ENCODE measurements at regions not wholly inside any gene's neighbourhood (a gene's known extent, or its start where the extent isn't known, plus 50 kb on each side); places are given as distances from the start of the nearest gene placed in this dataset.

DNA sequence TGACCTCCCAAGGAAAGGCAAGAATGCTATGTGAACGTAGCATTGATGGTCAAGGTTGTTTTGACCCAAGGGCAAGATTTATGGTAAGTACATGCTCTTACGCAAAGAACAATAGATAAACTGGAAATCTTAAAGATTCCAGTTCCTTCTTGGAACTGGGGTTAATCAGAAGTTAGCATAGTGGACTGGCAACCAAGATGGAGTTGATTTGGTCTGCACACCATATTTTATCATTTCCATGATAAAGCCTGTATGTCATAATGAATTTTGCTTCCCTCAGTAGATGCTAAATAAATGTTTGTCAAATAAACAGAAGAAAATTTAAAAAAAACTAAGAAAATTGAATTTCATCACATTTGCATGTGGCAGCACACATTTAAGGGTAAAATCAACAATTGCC lies 242.4 kb upstream of the MEF2C start:
- H3K4me1 ChIP-seq, result no peaks in the 10 kb centered on the region
- DNase-seq (ENCODE audit: extremely low spot score in 2 of 2), result no peak
- H3K27me3 ChIP-seq, result no peaks in the 10 kb centered on the region
- intact Hi-C loops (cut with DNase I), result no loop called here
- TF ChIP-seq, protein P1, sequence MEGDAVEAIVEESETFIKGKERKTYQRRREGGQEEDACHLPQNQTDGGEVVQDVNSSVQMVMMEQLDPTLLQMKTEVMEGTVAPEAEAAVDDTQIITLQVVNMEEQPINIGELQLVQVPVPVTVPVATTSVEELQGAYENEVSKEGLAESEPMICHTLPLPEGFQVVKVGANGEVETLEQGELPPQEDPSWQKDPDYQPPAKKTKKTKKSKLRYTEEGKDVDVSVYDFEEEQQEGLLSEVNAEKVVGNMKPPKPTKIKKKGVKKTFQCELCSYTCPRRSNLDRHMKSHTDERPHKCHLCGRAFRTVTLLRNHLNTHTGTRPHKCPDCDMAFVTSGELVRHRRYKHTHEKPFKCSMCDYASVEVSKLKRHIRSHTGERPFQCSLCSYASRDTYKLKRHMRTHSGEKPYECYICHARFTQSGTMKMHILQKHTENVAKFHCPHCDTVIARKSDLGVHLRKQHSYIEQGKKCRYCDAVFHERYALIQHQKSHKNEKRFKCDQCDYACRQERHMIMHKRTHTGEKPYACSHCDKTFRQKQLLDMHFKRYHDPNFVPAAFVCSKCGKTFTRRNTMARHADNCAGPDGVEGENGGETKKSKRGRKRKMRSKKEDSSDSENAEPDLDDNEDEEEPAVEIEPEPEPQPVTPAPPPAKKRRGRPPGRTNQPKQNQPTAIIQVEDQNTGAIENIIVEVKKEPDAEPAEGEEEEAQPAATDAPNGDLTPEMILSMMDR (IDR thresholded peaks at IDR 0.05), result no peak
- TF ChIP-seq POLR2AphosphoS5 (IDR thresholded peaks at IDR 0.05; ENCODE audit: insufficient read depth in 1 of 2, low read depth in 1 of 2) (no peak), POLR2A (IDR thresholded peaks at IDR 0.05) (no peak)
- H3K4me3 ChIP-seq, result no peak overlapping the region
- H3K36me3 ChIP-seq, result no peaks in the 10 kb centered on the region
- H3K9me3 ChIP-seq, result no peaks in the 10 kb centered on the region
- no peak overlapping the region for H3K27ac ChIP-seq

DNA sequence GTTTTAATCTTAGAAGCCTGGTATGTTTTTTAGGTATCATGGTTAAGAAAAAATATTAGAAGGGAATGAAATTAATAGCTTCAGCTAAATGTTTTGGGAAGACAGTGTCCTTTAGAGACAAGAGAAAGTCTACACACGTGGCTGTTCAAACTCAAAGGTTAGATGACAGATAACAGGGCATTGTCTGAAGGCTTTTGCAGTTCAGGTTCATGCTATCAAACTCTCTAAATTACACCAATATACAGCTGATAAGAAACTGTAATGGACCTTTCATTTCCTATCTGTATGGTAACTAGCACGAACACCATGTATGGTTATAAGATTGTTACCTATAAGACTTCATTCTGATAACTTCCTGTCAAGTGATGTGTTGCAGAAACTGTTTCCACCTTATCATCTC lies 240.6 kb upstream of the MEF2C start:
- Histone ChIP-seq H3K27me3 (no peaks in the 10 kb centered on the region), H3K4me3 (no peak overlapping the region), H3K9me3 (no peaks in the 10 kb centered on the region), H3K36me3 (no peaks in the 10 kb centered on the region), H3K27ac (no peak overlapping the region), H3K4me1 (no peaks in the 10 kb centered on the region)
- TF ChIP-seq POLR2AphosphoS5 (IDR thresholded peaks at IDR 0.05; ENCODE audit: insufficient read depth in 1 of 2, low read depth in 1 of 2), result no peak
- TF ChIP-seq, protein P1 (IDR thresholded peaks at IDR 0.05), result no peak
- no peak for TF ChIP-seq POLR2A (IDR thresholded peaks at IDR 0.05)
- intact Hi-C loops (cut with DNase I), result no loop called here
- no peak for DNase-seq (ENCODE audit: extremely low spot score in 2 of 2)

DNA sequence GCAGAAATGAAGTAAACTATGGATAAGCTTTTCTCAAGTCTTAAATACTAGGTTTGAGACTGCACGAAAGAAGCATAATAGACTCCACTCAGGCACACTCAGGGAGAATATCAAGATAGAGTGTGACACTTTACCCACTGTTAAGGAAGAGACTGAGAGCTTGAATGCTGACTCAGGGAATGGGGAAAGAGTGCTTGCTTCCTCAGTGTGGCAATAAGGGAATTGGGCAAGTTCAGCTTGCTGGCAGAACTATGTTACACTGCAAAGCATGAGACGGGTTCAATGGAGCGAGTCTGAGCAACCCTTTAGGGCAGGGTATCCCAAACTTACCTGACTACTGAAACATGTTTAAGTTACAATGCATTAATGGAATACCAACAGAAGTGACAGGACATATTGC lies 237.7 kb upstream of the MEF2C start:
- intact Hi-C loops (cut with DNase I), result no loop called here
- no peak for DNase-seq (ENCODE audit: extremely low spot score in 2 of 2)

DNA sequence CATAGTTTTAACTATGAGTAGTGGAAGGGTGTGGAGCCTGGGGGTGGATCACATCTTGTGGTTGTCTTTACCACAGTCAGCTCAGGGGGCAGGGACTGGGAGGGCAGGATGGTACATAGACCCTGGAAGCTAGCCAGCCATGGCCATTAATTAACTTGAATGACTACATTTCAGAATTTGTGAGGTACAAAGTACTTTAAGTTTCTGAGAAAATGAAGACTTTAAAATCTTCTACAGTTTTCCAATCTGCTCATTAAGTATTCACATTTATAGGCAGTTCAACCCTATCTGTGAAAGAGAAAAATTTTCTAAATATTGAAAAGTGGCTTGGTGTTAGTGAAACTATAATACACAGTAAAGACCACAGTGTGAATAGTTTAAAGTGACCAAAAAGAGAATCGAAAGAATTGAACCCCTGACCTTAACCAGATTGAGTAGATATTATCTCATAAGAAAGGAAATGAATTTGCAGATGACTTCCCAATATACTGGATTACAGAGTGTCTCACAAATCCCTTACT lies 234.2 kb upstream of the MEF2C start:
- Histone ChIP-seq H3K4me1 (no peaks in the 10 kb centered on the region), H3K36me3 (no peaks in the 10 kb centered on the region), H3K9me3 (no peaks in the 10 kb centered on the region), H3K4me3 (no peak overlapping the region), H3K27ac (no peak overlapping the region), H3K27me3 (no peaks in the 10 kb centered on the region)
- TF ChIP-seq POLR2AphosphoS5 (IDR thresholded peaks at IDR 0.05; ENCODE audit: insufficient read depth in 1 of 2, low read depth in 1 of 2) (no peak), POLR2A (IDR thresholded peaks at IDR 0.05) (no peak)
- TF ChIP-seq, protein P1 (IDR thresholded peaks at IDR 0.05), result no peak
- no peak for DNase-seq (ENCODE audit: extremely low spot score in 2 of 2)
- intact Hi-C loops (cut with DNase I), result no loop called here

More for the DNA sequence above, 237.7 kb upstream of the MEF2C start:
- no peaks in the 10 kb centered on the region for H3K27me3 ChIP-seq
- TF ChIP-seq POLR2AphosphoS5 (IDR thresholded peaks at IDR 0.05; ENCODE audit: insufficient read depth in 1 of 2, low read depth in 1 of 2) (no peak), POLR2A (IDR thresholded peaks at IDR 0.05) (no peak)
- TF ChIP-seq, protein P1 (IDR thresholded peaks at IDR 0.05), result no peak
- H3K36me3 ChIP-seq, result no peaks in the 10 kb centered on the region
- H3K9me3 ChIP-seq, result no peaks in the 10 kb centered on the region
- H3K4me1 ChIP-seq, result no peaks in the 10 kb centered on the region
- no peak overlapping the region for H3K4me3 ChIP-seq
- no peak overlapping the region for H3K27ac ChIP-seq

DNA sequence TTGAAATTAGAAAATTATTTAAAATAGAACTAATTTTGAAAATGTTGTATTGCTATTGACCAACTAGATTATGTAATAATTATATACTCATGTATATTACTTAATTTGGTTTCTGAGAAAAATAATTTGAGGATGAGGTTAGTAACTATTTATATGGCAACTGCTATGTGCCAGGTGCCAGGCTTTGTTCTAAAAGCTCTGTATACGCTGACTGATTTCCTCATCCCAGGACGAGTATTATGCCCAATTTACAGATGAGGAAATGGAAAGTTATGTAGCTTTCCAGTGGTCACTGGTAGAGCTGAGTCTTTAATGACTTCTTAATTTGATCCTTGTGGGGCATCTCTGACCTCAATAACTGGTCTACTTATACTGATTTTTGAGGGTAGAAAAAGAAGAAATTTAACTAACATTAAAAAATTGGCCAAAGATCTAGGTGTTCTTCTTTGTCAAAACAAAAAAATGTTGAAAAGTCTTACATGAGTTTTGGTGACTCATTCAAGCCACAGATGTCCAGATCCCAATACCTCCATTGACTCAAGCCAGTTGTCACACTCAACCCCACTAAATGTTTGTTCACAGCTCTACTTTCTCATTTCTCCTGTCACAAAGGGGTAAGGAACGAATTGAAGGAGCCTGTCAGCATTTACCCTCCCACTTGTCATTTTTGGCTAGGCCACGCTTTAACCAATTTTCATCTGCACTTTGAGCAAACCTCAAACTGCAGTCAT lies 228.1 kb upstream of the MEF2C start:
- DNase-seq (ENCODE audit: extremely low spot score in 2 of 2), result no peak
- Histone ChIP-seq H3K36me3 (no peaks in the 10 kb centered on the region), H3K27me3 (no peaks in the 10 kb centered on the region), H3K4me3 (no peak overlapping the region), H3K9me3 (no peaks in the 10 kb centered on the region), H3K27ac (no peak overlapping the region), H3K4me1 (no peaks in the 10 kb centered on the region)
- TF ChIP-seq POLR2A (IDR thresholded peaks at IDR 0.05) (no peak), POLR2AphosphoS5 (IDR thresholded peaks at IDR 0.05; ENCODE audit: insufficient read depth in 1 of 2, low read depth in 1 of 2) (no peak)
- TF ChIP-seq, protein P1 (IDR thresholded peaks at IDR 0.05), result no peak
- intact Hi-C loops (cut with DNase I), result no loop called here
